HG02678 (cell line): ENCODE measurements at regions not wholly inside any gene's neighbourhood (a gene's known extent, or its start where the extent isn't known, plus 50 kb on each side); places are given as distances from the start of the nearest gene placed in this dataset.

ENCODE experiments used
- ATAC-seq: cut with Tn5 transposase; IDR thresholded peaks from one replicate; pipeline ENCODE4 v1.9.1; 2021; ENCODE audit warnings: mild to moderate bottlenecking, moderate library complexity; ENCODE audit not compliant: unreplicated experiment

DNA sequence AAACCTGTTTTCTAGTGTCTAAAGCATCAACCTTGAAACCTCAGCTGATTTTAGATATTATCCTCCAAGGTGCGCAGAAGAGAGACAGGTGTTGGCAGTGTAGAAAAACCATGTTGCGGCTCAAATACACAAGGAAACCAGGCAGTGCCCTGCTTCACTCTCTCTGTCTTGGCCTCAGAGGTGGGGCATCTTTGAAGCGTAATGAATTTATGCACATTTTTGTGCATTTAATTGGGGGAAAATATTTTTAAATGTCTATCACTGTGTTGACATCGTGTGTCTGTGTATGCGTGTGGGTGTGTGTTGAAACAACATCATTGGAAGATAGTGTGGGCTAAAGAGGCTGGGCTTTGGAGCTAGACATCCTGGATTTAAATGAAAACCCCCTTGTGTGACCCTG, 334.0 kb upstream of the CHD6 start:
- ATAC-seq: no peak

- ATAC-seq: no peak
These were observed 333.4 kb upstream of the CHD6 start for GRCh38 chr20:41951615-41952014.

- no peak for ATAC-seq
These were observed 321.5 kb upstream of the CHD6 start for GRCh38 chr20:41939659-41940058.

DNA sequence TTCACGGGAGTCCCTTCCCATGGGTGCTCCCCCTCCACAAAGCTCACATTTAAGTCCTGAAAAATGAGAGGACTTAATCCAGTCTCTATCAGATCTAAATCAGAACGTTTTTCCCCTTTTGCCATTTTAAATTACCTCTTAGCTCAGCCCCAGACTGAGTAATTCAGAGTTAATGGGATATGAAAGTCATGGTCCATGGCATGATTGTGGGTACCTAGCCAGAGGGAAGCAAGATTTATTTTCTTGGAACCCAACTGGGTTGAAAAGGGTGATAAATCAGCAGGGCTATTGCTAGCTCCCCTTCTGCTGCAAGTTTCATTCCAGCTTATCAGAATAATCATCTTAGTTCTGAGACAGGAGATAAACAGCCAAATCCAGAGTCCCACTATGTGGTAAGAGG, 320.2 kb upstream of the CHD6 start:
- ATAC-seq: no peak

DNA sequence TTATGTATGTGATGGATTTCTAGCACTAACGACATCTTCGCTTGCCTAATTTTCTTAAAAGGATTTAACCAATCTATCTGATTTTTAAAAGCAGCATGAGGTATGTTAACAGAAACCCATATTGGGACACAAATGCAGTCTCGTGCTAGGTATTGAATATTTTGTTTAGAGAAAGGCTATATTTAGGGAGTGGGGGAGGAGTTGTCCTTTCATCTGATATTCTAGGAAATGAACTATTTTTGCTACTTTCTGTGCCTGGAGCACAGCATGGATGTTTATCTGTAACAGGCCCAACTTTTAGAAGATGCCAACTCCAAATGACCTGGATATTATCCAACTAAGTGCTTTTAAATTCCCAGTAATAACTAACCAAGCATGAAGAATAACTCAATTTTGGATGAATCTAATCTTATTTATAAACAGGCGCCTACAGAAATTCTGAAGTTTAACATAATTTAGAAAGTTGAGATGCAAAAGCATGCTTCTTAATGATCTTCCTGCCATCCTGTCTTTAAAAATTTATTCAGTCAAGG, 317.1 kb upstream of the CHD6 start:
- no peak for ATAC-seq

DNA sequence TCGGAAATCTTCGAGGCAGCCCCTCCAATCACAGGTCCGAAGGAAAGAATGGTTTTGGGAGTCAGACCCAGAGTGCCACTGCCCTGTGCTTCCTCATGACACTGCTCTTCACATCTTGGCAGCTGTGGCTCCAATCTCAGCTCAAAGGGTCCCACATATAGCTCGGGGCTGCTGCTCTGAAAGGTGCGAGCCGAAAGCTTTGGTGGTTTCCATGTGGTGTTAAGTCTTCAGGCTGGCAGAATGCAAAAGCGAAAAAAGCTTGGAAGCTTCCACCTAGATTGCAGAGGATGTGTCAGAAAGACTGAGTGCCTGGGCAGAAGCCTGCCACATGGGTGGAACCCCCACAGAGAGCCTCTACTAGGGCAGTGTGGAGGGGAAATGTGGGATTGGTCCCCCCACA, 314.3 kb upstream of the CHD6 start:
- no peak for ATAC-seq

GRCh38 chr20:41927655-41928054, 309.5 kb upstream of the CHD6 start:
- ATAC-seq: no peak

GRCh38 chr20:41927189-41927588, 309.0 kb upstream of the CHD6 start:
- ATAC-seq: no peak

GRCh38 chr20:41925476-41925875, 307.3 kb upstream of the CHD6 start:
- ATAC-seq: no peak

GRCh38 chr20:41923624-41924023, 305.4 kb upstream of the CHD6 start:
- no peak for ATAC-seq

- no peak for ATAC-seq
These were observed 295.0 kb upstream of the CHD6 start for GRCh38 chr20:41913146-41913545.

- ATAC-seq: no peak
These were observed 292.4 kb upstream of the CHD6 start for GRCh38 chr20:41910558-41910957.

GRCh38 chr20:41905199-41905598, 287.0 kb upstream of the CHD6 start:
- ATAC-seq: no peak

DNA sequence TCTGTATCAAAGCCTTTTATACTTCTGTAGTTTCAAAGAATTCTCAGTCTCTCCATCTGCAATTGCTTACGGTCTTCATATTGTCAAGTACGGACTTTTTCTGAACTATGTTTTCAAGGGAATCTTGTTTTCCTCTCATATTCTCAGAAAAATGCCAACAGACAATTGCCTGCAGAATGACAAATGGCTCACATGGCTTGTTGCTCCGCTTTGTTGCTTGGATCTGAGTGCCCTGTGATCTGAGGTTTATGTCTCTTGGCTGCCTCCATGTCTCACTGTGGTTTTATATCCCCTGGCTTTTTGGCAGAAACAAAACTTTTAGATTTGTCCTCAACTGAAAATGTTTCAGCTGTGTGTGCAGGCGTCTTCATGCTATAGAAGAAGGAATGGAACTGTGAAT, 285.4 kb upstream of the CHD6 start:
- ATAC-seq: no peak

DNA sequence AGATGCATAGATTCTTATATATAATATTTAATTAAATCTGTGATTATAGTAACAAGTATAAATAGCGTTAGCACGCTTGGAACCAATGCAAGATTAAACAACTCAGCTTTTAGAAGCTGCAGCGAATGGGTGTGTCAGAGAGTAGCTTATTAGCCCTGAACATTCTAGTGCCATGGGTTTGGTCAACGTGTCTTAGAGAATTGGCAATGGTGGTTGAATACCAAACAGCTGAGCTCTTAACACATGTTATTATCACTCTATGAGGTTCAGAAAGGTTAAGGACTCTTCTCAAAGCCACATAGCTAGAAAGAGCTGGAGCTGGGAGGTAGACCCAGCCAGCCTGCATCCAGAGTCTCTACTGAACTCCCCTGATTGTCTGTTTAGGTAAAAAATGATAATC, 284.2 kb upstream of the CHD6 start:
- no peak for ATAC-seq

GRCh38 chr20:41900201-41900691, 282.1 kb upstream of the CHD6 start:
- ATAC-seq: no peak

- ATAC-seq: no peak
These were observed 279.5 kb upstream of the CHD6 start for GRCh38 chr20:41897708-41898107.

DNA sequence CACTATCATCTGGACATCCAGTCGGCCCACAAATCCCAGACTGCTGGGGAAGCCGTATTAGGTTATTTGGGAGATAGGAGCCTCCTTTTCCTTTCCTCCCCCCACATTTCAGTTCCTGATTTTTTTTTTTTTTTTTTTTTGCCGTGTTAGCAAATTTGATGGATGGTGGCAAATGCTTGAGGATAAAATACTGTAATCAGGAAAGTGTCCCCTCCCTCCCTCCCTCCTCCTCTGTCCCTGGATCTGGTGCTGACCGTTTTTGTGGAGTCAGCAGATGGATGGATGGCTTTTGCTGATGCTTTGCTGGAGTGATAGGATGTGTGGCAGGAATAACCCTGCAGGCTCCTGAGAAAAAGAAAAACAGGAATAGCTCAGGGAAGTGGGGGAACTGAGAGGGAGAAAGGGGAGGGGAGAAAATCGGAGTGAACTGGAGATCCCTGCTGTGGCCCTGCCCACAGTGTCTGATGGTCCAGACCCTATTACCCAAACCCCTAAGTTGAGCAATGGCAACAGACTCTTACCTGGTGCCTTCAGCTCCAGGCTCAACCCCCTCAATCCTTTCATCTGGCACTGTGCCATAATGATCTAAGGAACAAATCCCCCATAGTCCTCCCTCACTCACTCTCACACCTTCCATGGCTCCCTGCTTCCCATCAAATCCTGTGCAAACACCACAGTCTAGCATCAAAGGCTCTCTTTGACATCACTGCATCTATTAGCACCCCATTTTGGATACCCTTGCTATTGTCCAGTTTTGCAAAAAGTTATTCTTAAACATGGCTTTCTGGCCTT, 277.3 kb upstream of the CHD6 start:
- no peak for ATAC-seq

DNA sequence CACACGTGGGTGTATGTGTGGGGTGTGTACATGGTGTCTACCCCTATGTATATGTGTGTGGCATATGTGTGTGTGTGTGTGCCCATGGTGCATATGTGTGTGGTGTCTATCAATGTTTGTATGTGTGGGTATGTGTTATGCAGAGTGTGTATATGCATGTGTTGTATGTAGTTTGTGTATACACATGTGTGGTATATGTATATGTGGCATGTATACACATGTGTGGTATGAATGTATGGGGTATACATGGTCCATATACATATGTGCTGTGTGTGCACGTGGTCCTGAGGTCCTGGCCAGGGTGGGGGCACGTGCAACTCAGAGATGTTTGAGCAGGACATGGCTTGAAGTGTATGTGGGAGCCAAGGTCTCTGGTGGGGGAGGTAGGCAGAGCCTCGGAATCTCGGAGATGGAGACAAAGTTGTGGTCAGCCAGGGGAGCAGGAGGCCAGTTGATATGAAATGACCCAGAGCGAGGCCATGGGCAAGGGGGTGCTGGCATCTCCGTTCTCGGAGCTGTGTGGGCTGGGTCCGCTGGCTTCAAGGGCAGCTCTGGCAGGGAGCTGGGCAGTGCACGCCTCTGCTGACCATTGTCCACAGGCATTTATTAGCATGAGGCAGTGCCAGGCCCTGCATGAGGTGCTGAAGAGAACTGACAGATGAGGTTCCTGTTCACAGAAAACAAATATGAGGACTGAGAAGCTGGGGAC, 276.2 kb upstream of the CHD6 start:
- no peak for ATAC-seq

DNA sequence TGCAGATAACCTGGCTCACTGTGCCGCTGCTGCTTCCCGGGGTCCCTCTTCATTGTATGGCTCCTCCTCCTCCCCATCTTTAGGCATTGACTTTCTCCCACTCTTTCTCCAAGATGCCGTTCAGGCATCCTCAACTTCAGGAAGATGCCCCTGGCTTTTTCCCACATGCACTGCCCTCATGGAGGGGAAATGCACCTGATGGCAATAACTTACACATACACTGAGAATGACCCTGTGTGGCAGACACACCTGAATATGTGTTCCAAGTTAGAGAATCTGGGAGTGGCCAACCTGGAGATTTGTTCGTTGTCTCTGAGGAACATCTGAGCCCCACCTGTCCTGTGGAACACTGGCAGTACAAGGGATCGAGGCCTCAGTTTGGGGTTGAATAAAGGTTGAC, 273.9 kb upstream of the CHD6 start:
- no peak for ATAC-seq

- no peak for ATAC-seq
These were observed 271.7 kb upstream of the CHD6 start for GRCh38 chr20:41889844-41890224.
